A549 (cell line): ENCODE measurements at regions not wholly inside any gene's neighbourhood (a gene's known extent, or its start where the extent isn't known, plus 50 kb on each side); places are given as distances from the start of the nearest gene placed in this dataset.

Experiments
- ATAC-seq, 2 experiments: fragments of 200-7000 bp in 1 of 2; fragments of >200 bp in 1 of 2; cut with Nextera tagmentation in 1 of 2; cut with Tn5 transposase in 1 of 2; 3 replicates each; pipeline versions ENCODE4 v1.8.0 to v1.9.1; 2018 to 2020; ENCODE audit warnings: mild to moderate bottlenecking in 1 of 2, moderate library complexity in 1 of 2
- CTCF ChIA-PET: fragments of 300-600 bp; sonication (Branson Sonifier 250); formaldehyde crosslinking; extraction: SDS; loops from one replicate; lab custom pipeline; 2021; ENCODE audit warnings: antibody characterized with exemption, inconsistent platforms; lab: Yijun Ruan, JAX
- POLR2A ChIA-PET: fragments of 350-600 bp; formaldehyde crosslinking; extraction: SDS; loops from one replicate; lab custom pipeline; 2021; ENCODE audit warnings: antibody characterized with exemption, inconsistent platforms; lab: Yijun Ruan, JAX
- DNase-seq, 2 experiments: peaks; one replicate each; pipeline versions ENCODE4 v3.0.0 to v3.0.0-alpha.2; 2011 to 2016; ENCODE audit warnings: low read depth in 1 of 2, low spot score in 1 of 2
- FAIRE-seq: peaks from 2 replicates; lab custom pipeline; 2011; peaks lifted over from hg19 to GRCh38; lab: Jason Lieb, UNC
- H3K27ac ChIP-seq, 2 experiments: fragments of >200 bp; sonication (Bioruptor Twin); formaldehyde crosslinking; 3 replicates each; pipeline ENCODE4 v1.5.1; 2016 to 2017
- H3K4me1 ChIP-seq: fragments of >200 bp; sonication (Bioruptor Twin); formaldehyde crosslinking; 3 replicates; pipeline ENCODE4 v1.6.1; 2016
- H3K4me2 ChIP-seq: fragments of >200 bp; sonication (Bioruptor Twin); formaldehyde crosslinking; 3 replicates; pipeline ENCODE4 v1.6.1; 2016
- H3K4me3 ChIP-seq: fragments of >200 bp; sonication (Bioruptor Twin); formaldehyde crosslinking; 3 replicates; pipeline ENCODE4 v1.5.1; 2016
- H3K9me3 ChIP-seq: fragments of >200 bp; sonication (Bioruptor Twin); formaldehyde crosslinking; 3 replicates; pipeline ENCODE4 v1.6.1; 2016
- CBX8 ChIP-seq: fragments of 200-600 bp; sonication (generic); IDR thresholded peaks from 2 replicates; pipeline ENCODE4 v1.6.1; 2016
- CHD2 ChIP-seq: fragments of 150-350 bp; IDR thresholded peaks from 2 replicates; pipeline ENCODE4 v1.6.1; 2014; ENCODE audit warnings: low read length; ENCODE audit not compliant: partially characterized antibody
- EP300 ChIP-seq, 2 experiments: fragments of >200 bp; sonication (Bioruptor Twin); formaldehyde crosslinking; IDR thresholded peaks; 2 replicates in 1 of 2; 3 replicates in 1 of 2; pipeline ENCODE4 v1.6.1; 2016 to 2017
- FOSB ChIP-seq: fragments of 250-450 bp; sonication (Bioruptor Pico); IDR thresholded peaks from 2 replicates; pipeline ENCODE4 v1.5.0; 2020; ENCODE audit warnings: mild to moderate bottlenecking, moderate library complexity
- FOSL2 ChIP-seq, 2 experiments: fragments of 450-650 bp in 1 of 2; fragments of >200 bp in 1 of 2; sonication (Bioruptor Twin) in 1 of 2; formaldehyde crosslinking; IDR thresholded peaks; 2 replicates each; pipeline versions ENCODE4 v1.5.0 to v1.6.1; 2016 to 2020; ENCODE audit warnings: mild to moderate bottlenecking in 1 of 2, moderate library complexity in 1 of 2
- FOXS1 ChIP-seq: fragments of 250-450 bp; sonication (Bioruptor Pico); IDR thresholded peaks from 2 replicates; pipeline ENCODE4 v1.5.0; 2020; ENCODE audit warnings: mild to moderate bottlenecking, moderate library complexity
- GATA3 ChIP-seq: IDR thresholded peaks from 2 replicates; pipeline ENCODE4 v1.6.1; 2012; ENCODE audit warnings: borderline replicate concordance
- HEYL ChIP-seq: fragments of 250-450 bp; sonication (Bioruptor Pico); IDR thresholded peaks from 2 replicates; pipeline ENCODE4 v1.8.0; 2021; ENCODE audit warnings: mild to moderate bottlenecking, moderate library complexity
- HOXB13 ChIP-seq: fragments of 250-450 bp; sonication (Bioruptor Pico); IDR thresholded peaks from 2 replicates; pipeline ENCODE4 v1.5.0; 2020; ENCODE audit warnings: low read depth, mild to moderate bottlenecking, moderate library complexity
- HOXB5 ChIP-seq: fragments of 250-450 bp; sonication (Bioruptor Pico); IDR thresholded peaks from 2 replicates; pipeline ENCODE4 v1.5.0; 2020; ENCODE audit warnings: mild to moderate bottlenecking, moderate library complexity
- JUN ChIP-seq, 2 experiments: fragments of >200 bp; sonication (Bioruptor Twin); formaldehyde crosslinking; IDR thresholded peaks; 2 replicates in 1 of 2; 3 replicates in 1 of 2; pipeline ENCODE4 v1.6.1; 2016 to 2017
- KDM5A ChIP-seq: fragments of 200-600 bp; sonication (generic); IDR thresholded peaks from 2 replicates; pipeline ENCODE4 v1.6.1; 2016; ENCODE audit warnings: antibody characterized with exemption, mild to moderate bottlenecking
- MAZ ChIP-seq: fragments of 150-350 bp; IDR thresholded peaks from 2 replicates; pipeline ENCODE4 v1.6.1; 2014; ENCODE audit warnings: antibody characterized with exemption, low read depth, low read length, borderline replicate concordance
- NFE2L2 ChIP-seq: fragments of 150-350 bp; conservative IDR thresholded peaks from 2 replicates; pipeline ENCODE4 v1.6.1; 2014; ENCODE audit warnings: low read length
- RFX5 ChIP-seq: fragments of 450-650 bp; IDR thresholded peaks from 2 replicates; pipeline ENCODE4 v1.7.1; 2014; ENCODE audit warnings: antibody characterized with exemption, mild to moderate bottlenecking, moderate library complexity
- SREBF2 ChIP-seq: fragments of 450-650 bp; IDR thresholded peaks from 2 replicates; pipeline ENCODE4 v1.6.1; 2014; ENCODE audit warnings: mild to moderate bottlenecking, moderate library complexity
- TP53 ChIP-seq: fragments of 250-450 bp; sonication (Bioruptor Pico); IDR thresholded peaks from 2 replicates; pipeline ENCODE4 v1.5.0; 2021; ENCODE audit warnings: mild to moderate bottlenecking, moderate library complexity
- WGBS: methylation state at CpG from one replicate; pipeline ENCODE4 v1.1.6; 2017; ENCODE audit errors: missing lambda C conversion rate; 5-methylcytosine and 5-hydroxymethylcytosine counted together
- TF ChIP-seq, protein P1 (sequence below): fragments of 200-600 bp; sonication (generic); IDR thresholded peaks from 2 replicates; pipeline ENCODE4 v1.6.1; 2016; ENCODE audit warnings: antibody characterized with exemption, mild to moderate bottlenecking, moderate library complexity
- TF ChIP-seq, protein P2 (sequence below): fragments of 250-450 bp; sonication (Bioruptor Pico); IDR thresholded peaks from 2 replicates; pipeline ENCODE4 v1.5.0; 2021; ENCODE audit warnings: mild to moderate bottlenecking, moderate library complexity, borderline replicate concordance
- TF ChIP-seq, protein P3 (sequence below): fragments of 450-650 bp; IDR thresholded peaks from 2 replicates; pipeline ENCODE4 v1.6.1; 2014; ENCODE audit warnings: antibody characterized with exemption
- TF ChIP-seq, protein P4 (sequence below): IDR thresholded peaks from 2 replicates; pipeline ENCODE4 v1.6.1; 2012

DNA sequence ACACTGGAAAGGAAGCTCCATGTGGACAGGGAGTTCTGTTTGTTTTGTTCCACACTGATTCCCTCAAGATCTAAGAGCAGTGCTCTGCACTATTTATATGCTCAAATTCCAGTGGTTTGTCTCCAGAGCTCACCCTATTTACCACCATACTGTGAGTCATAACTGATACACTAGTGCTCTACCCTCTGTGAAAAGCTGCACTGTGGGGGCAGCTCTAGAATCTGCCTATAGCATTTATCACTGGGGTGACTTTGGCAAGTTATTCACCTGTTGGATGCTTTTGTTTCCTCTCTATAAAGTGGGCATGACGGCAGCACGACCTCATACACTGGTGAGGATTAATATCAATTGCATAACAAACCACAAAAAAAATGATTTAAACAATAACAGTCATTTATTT lies 307.8 kb downstream of the NR2F1-AS1 start (continued):
- TF ChIP-seq, protein P1, sequence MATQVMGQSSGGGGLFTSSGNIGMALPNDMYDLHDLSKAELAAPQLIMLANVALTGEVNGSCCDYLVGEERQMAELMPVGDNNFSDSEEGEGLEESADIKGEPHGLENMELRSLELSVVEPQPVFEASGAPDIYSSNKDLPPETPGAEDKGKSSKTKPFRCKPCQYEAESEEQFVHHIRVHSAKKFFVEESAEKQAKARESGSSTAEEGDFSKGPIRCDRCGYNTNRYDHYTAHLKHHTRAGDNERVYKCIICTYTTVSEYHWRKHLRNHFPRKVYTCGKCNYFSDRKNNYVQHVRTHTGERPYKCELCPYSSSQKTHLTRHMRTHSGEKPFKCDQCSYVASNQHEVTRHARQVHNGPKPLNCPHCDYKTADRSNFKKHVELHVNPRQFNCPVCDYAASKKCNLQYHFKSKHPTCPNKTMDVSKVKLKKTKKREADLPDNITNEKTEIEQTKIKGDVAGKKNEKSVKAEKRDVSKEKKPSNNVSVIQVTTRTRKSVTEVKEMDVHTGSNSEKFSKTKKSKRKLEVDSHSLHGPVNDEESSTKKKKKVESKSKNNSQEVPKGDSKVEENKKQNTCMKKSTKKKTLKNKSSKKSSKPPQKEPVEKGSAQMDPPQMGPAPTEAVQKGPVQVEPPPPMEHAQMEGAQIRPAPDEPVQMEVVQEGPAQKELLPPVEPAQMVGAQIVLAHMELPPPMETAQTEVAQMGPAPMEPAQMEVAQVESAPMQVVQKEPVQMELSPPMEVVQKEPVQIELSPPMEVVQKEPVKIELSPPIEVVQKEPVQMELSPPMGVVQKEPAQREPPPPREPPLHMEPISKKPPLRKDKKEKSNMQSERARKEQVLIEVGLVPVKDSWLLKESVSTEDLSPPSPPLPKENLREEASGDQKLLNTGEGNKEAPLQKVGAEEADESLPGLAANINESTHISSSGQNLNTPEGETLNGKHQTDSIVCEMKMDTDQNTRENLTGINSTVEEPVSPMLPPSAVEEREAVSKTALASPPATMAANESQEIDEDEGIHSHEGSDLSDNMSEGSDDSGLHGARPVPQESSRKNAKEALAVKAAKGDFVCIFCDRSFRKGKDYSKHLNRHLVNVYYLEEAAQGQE, result no peak
- TF ChIP-seq, all 56 proteins: peak for 0

DNA sequence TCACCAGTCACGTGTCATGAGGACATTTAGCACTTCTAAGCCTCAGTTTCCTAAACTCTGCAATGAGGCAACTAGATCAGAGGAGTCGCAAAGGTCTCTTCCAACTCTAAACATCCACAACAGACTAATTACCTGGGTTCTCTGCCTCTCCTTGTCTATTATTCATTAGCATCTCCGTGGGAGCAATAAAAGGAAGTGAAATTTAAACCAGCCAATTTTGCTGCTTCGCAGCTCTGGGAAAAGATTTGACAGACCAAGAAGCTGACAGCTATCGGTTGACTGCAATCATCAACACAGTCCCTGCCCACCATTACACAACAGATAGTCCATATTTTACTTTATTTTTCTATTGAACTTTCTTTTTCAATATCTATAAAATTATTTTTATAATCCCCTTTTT lies 308.9 kb downstream of the NR2F1-AS1 start:
- Histone ChIP-seq H3K4me3 (no peak overlapping the region), H3K9me3 (no peaks in the 10 kb centered on the region), H3K4me1 (no peaks in the 10 kb centered on the region), H3K27ac (no peak overlapping the region), H3K4me2 (no peak overlapping the region)
- TF ChIP-seq KDM5A, result no peak
- TF ChIP-seq, protein P2, sequence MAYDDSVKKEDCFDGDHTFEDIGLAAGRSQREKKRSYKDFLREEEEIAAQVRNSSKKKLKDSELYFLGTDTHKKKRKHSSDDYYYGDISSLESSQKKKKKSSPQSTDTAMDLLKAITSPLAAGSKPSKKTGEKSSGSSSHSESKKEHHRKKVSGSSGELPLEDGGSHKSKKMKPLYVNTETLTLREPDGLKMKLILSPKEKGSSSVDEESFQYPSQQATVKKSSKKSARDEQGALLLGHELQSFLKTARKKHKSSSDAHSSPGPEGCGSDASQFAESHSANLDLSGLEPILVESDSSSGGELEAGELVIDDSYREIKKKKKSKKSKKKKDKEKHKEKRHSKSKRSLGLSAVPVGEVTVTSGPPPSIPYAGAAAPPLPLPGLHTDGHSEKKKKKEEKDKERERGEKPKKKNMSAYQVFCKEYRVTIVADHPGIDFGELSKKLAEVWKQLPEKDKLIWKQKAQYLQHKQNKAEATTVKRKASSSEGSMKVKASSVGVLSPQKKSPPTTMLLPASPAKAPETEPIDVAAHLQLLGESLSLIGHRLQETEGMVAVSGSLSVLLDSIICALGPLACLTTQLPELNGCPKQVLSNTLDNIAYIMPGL (CRISPR knock-in tag), result no peak
- no peak for TF ChIP-seq SREBF2
- TF ChIP-seq FOXS1 (CRISPR knock-in tag), result no peak
- no peak for TF ChIP-seq CBX8
- TF ChIP-seq HOXB5, result no peak
- no peak for TF ChIP-seq NFE2L2
- TF ChIP-seq FOSL2 (IDR thresholded peaks at IDR 0.05), result no peak
- TF ChIP-seq FOSL2 (CRISPR knock-in tag; IDR thresholded peaks at IDR 0.05), result no peak
- no peak for TF ChIP-seq TP53 (CRISPR knock-in tag)
- no peak for TF ChIP-seq CHD2
- no peak for TF ChIP-seq HOXB13 (CRISPR knock-in tag)
- no peak for TF ChIP-seq HEYL (CRISPR knock-in tag)
- TF ChIP-seq, protein P3, sequence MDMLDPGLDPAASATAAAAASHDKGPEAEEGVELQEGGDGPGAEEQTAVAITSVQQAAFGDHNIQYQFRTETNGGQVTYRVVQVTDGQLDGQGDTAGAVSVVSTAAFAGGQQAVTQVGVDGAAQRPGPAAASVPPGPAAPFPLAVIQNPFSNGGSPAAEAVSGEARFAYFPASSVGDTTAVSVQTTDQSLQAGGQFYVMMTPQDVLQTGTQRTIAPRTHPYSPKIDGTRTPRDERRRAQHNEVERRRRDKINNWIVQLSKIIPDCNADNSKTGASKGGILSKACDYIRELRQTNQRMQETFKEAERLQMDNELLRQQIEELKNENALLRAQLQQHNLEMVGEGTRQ, result no peak
- no peak for DNase-seq
- POLR2A ChIA-PET, result no interaction called here
- ATAC-seq, result no peak
- no peak for FAIRE-seq
- WGBS, result 70% methylated on average over 5 of the region's 5 CpGs
- CTCF ChIA-PET, result no interaction called here

GRCh38 chr5:93267736-93268135 lies 313.3 kb downstream of the NR2F1-AS1 start:
- WGBS, result 83% methylated on average over 13 of the region's 13 CpGs
- ChIA-PET CTCF (interaction anchor here (0.6 kb wide), 1 partner anchor 10 kb away, joined by 4 read pairs; no protein-coding TSS in a partner anchor), POLR2A (no interaction called here)
- DNase-seq, result no peak
- no peak overlapping the region for H3K4me2 ChIP-seq
- no peak overlapping the region for H3K4me3 ChIP-seq
- no peak for ATAC-seq
- TF ChIP-seq FOXS1 (CRISPR knock-in tag) (no peak), MAZ (no peak), RFX5 (no peak), JUN (IDR thresholded peaks at IDR 0.05) (no peak), EP300 (IDR thresholded peaks at IDR 0.05) (no peak), FOSB (CRISPR knock-in tag) (no peak), GATA3 (no peak)
- TF ChIP-seq, protein P1, result no peak
- TF ChIP-seq, protein P3, result no peak
- TF ChIP-seq, protein P4, sequence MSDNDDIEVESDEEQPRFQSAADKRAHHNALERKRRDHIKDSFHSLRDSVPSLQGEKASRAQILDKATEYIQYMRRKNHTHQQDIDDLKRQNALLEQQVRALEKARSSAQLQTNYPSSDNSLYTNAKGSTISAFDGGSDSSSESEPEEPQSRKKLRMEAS, result no peak
- no peaks in the 10 kb centered on the region for H3K9me3 ChIP-seq
- FAIRE-seq, result no peak
- H3K27ac ChIP-seq, result no peak overlapping the region
- no peaks in the 10 kb centered on the region for H3K4me1 ChIP-seq
